H1 (cell line): ENCODE measurements at regions not wholly inside any gene's neighbourhood (a gene's known extent, or its start where the extent isn't known, plus 50 kb on each side); places are given as distances from the start of the nearest gene placed in this dataset.

ENCODE experiments used
- CTCF ChIA-PET: fragments of 300-600 bp; sonication (Branson Sonifier 250); formaldehyde crosslinking; loops from one replicate; lab custom pipeline; 2021; ENCODE audit not compliant: partially characterized antibody; lab: Charles Lee
- POLR2A ChIA-PET: fragments of 300-600 bp; sonication (Branson Sonifier 250); formaldehyde crosslinking; loops from one replicate; lab custom pipeline; 2021; ENCODE audit warnings: inconsistent platforms; ENCODE audit not compliant: partially characterized antibody; lab: Charles Lee
- DNase-seq, 2 experiments: peaks; one replicate each; pipeline versions ENCODE4 v3.0.0 to v3.0.0-alpha.2; 2010 to 2022; ENCODE audit warnings: low spot score in 2 of 2, low read depth in 1 of 2, mixed read lengths in 1 of 2
- FAIRE-seq: peaks from 2 replicates; lab custom pipeline; 2011; peaks lifted over from hg19 to GRCh38; lab: Jason Lieb, UNC
- H2AFZ ChIP-seq: 2 replicates; pipeline ENCODE4 v1.8.1; 2012; ENCODE audit warnings: low read length, inconsistent platforms
- H2AK5ac ChIP-seq: 2 replicates; pipeline ENCODE4 v1.6.1; 2013; ENCODE audit warnings: low read depth, low read length
- H2BK120ac ChIP-seq: replicated peaks from 2 replicates; pipeline ENCODE3; 2013; ENCODE audit warnings: low read depth, low read length, inconsistent platforms
- H2BK12ac ChIP-seq: 2 replicates; pipeline ENCODE4 v1.6.1; 2013; ENCODE audit warnings: low read depth, low read length
- H2BK15ac ChIP-seq: 2 replicates; pipeline ENCODE4 v1.6.1; 2013; ENCODE audit warnings: low read length
- H2BK20ac ChIP-seq: 2 replicates; pipeline ENCODE4 v1.6.1; 2013; ENCODE audit warnings: low read length
- H2BK5ac ChIP-seq: 2 replicates; pipeline ENCODE4 v1.6.1; 2013; ENCODE audit warnings: low read depth, low read length
- H3K14ac ChIP-seq: 2 replicates; pipeline ENCODE4 v1.6.1; 2013; ENCODE audit warnings: inconsistent platforms; ENCODE audit not compliant: insufficient read length
- H3K18ac ChIP-seq: 2 replicates; pipeline ENCODE4 v1.6.1; 2013; ENCODE audit warnings: low read length; ENCODE audit errors: extremely low read depth
- H3K23ac ChIP-seq: 2 replicates; pipeline ENCODE4 v1.6.1; 2013; ENCODE audit warnings: inconsistent platforms; ENCODE audit not compliant: insufficient read length
- H3K23me2 ChIP-seq: 2 replicates; pipeline ENCODE4 v1.6.1; 2013; ENCODE audit warnings: low read depth, low read length
- H3K27ac ChIP-seq: 2 replicates; pipeline ENCODE4 v1.6.1; 2011; ENCODE audit warnings: low read depth, low read length, inconsistent platforms
- H3K27me3 ChIP-seq, 4 experiments: replicated peaks in 1 of 4; 1 replicate in 1 of 4; 2 replicates in 3 of 4; pipeline versions ENCODE4 v1.6.1 to v1.8.1; 2011 to 2013; ENCODE audit warnings: low read length in 3 of 4, mild to moderate bottlenecking in 3 of 4, inconsistent platforms in 2 of 4, mixed read lengths in 2 of 4, moderate library complexity in 1 of 4; ENCODE audit not compliant: control insufficient read depth in 3 of 4, insufficient read depth in 3 of 4; ENCODE audit errors: extremely low read depth in 1 of 4
- H3K36me3 ChIP-seq, 4 experiments: 2 replicates each; pipeline versions ENCODE4 v1.6.1 to v1.8.1; 2011 to 2013; ENCODE audit warnings: mild to moderate bottlenecking in 4 of 4, low read length in 3 of 4, moderate library complexity in 2 of 4, control low read depth in 1 of 4, inconsistent platforms in 1 of 4; ENCODE audit not compliant: insufficient read depth in 4 of 4, control insufficient read depth in 2 of 4
- H3K4ac ChIP-seq: replicated peaks from 2 replicates; pipeline ENCODE3; 2013; ENCODE audit warnings: low read length, low read depth, mixed read lengths, inconsistent platforms; ENCODE audit not compliant: insufficient read length
- H3K4me1 ChIP-seq, 4 experiments: replicated peaks in 1 of 4; 1 replicate in 1 of 4; 2 replicates in 3 of 4; pipeline versions ENCODE4 v1.6.1 to v1.8.1; 2011 to 2013; ENCODE audit warnings: low read length in 3 of 4, inconsistent platforms in 2 of 4, mixed read lengths in 1 of 4; ENCODE audit not compliant: insufficient read depth in 4 of 4, control insufficient read depth in 3 of 4
- H3K4me2 ChIP-seq, 2 experiments: 2 replicates each; pipeline versions ENCODE4 v1.6.1 to v1.8.1; 2011 to 2013; ENCODE audit warnings: low read depth in 2 of 2, low read length in 2 of 2, control low read depth in 1 of 2, inconsistent platforms in 1 of 2, mild to moderate bottlenecking in 1 of 2; ENCODE audit not compliant: insufficient read depth in 1 of 2
- H3K4me3 ChIP-seq, 4 experiments: fragments of 200-600, 300-600 bp in 1 of 4; sonication (generic), shearing (Covaris generic), sonication (Bioruptor Twin) in 1 of 4; 2 replicates each; pipeline versions ENCODE4 v1.5.1 to v1.8.1; 2011 to 2016; ENCODE audit warnings: low read length in 4 of 4, low read depth in 3 of 4, control low read depth in 2 of 4, inconsistent platforms in 2 of 4, mild to moderate bottlenecking in 2 of 4, mixed read lengths in 1 of 4, moderate library complexity in 1 of 4; ENCODE audit not compliant: insufficient read depth in 2 of 4; ENCODE audit errors: extremely low read depth in 1 of 4
- H3K56ac ChIP-seq: replicated peaks from 2 replicates; pipeline ENCODE3; 2013; ENCODE audit warnings: low read depth, mild to moderate bottlenecking, mixed read lengths, low read length, inconsistent platforms; ENCODE audit not compliant: insufficient read length
- H3K79me1 ChIP-seq: 2 replicates; pipeline ENCODE4 v1.6.1; 2013; ENCODE audit warnings: low read depth, low read length, control low read depth
- H3K79me2 ChIP-seq, 2 experiments: 2 replicates each; pipeline versions ENCODE4 v1.6.1 to v1.8.1; 2012 to 2013; ENCODE audit warnings: low read length in 2 of 2, mild to moderate bottlenecking in 2 of 2, inconsistent platforms in 1 of 2; ENCODE audit not compliant: insufficient read depth in 2 of 2, control insufficient read depth in 1 of 2
- H3K9ac ChIP-seq, 4 experiments: replicated peaks in 1 of 4; 1 replicate in 1 of 4; 2 replicates in 3 of 4; pipeline versions ENCODE4 v1.6.1 to v1.8.1; 2011 to 2013; ENCODE audit warnings: low read depth in 3 of 4, low read length in 3 of 4, control low read depth in 2 of 4, mild to moderate bottlenecking in 2 of 4, moderate library complexity in 2 of 4, inconsistent platforms in 1 of 4; ENCODE audit errors: extremely low read depth in 1 of 4
- H3K9me3 ChIP-seq, 2 experiments: 2 replicates each; pipeline versions ENCODE4 v1.6.1 to v1.8.1; 2012 to 2013; ENCODE audit warnings: mild to moderate bottlenecking in 2 of 2, moderate library complexity in 2 of 2, control low read depth in 1 of 2, inconsistent platforms in 1 of 2, low read depth in 1 of 2, low read length in 1 of 2, mixed read lengths in 1 of 2; ENCODE audit not compliant: insufficient read depth in 2 of 2
- H4K20me1 ChIP-seq, 2 experiments: replicated peaks in 1 of 2; 2 replicates each; pipeline versions ENCODE3 to v1.8.1; 2011 to 2013; ENCODE audit warnings: inconsistent platforms in 2 of 2, low read length in 2 of 2, mild to moderate bottlenecking in 1 of 2; ENCODE audit not compliant: insufficient read depth in 2 of 2, control insufficient read depth in 1 of 2
- H4K5ac ChIP-seq: 2 replicates; pipeline ENCODE4 v1.6.1; 2013; ENCODE audit warnings: low read length, low read depth, mixed read lengths, inconsistent platforms; ENCODE audit not compliant: insufficient read length
- H4K8ac ChIP-seq: 2 replicates; pipeline ENCODE4 v1.8.0; 2013; ENCODE audit warnings: mild to moderate bottlenecking, moderate library complexity, low read length, inconsistent platforms; ENCODE audit not compliant: insufficient read depth; ENCODE audit errors: extremely low read depth
- H4K91ac ChIP-seq: replicated peaks from 2 replicates; pipeline ENCODE3; 2013; ENCODE audit warnings: low read length, mixed read lengths, inconsistent platforms; ENCODE audit not compliant: insufficient read length
- MAFK ChIP-seq: IDR thresholded peaks from 2 replicates; pipeline ENCODE4 v1.6.1; 2012; ENCODE audit warnings: low read depth, mild to moderate bottlenecking, improper control_type of control experiment, low read length
- WGBS, 2 experiments: shearing (Covaris generic) in 1 of 2; methylation state at CpG; one replicate each; pipeline versions ENCODE4 v1.1.6 to v1.1.7; 2013 to 2015; ENCODE audit warnings: low lambda C conversion rate in 2 of 2, mixed read lengths in 2 of 2, inconsistent platforms in 1 of 2, low coverage in 1 of 2, missing lambda C conversion rate in 1 of 2; ENCODE audit not compliant: insufficient replicate concordance in 2 of 2, insufficient coverage in 1 of 2, insufficient read length in 1 of 2; ENCODE audit errors: extremely low coverage in 1 of 2, missing lambda C conversion rate in 1 of 2; 5-methylcytosine and 5-hydroxymethylcytosine counted together
- TF ChIP-seq, protein P1 (sequence below): IDR thresholded peaks from 2 replicates; pipeline ENCODE4 v1.6.1; 2011; ENCODE audit warnings: low read length, improper control_type of control experiment

DNA sequence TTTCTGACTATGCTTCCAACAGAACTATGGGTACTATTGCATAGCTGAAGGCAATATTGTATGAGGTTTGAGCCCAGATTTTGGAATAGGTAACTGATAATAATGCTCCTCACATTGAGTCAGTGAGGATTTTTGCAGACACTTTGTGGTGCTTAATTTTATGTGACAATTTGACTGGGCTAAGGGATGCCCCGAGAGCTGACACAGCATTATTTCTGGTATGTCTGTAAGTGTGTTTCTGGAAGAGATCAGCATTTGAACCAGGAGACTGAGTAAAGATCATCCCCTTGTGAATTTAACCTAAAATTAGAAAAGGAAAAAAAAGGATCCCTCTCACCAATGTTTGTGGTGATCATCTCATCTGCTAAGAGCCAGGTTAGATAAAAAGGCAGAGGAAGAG is 404.9 kb downstream of the AEBP2 start:
- Histone ChIP-seq H2AK5ac (no peak overlapping the region), H2BK12ac (no peak overlapping the region), H3K9ac (no peak overlapping the region; a peak in 1 of 7 replicates), H2BK20ac (no peak overlapping the region), H2BK120ac (no peak overlapping the region), H2BK15ac (no peak overlapping the region), H3K4me2 (no peak overlapping the region), H3K18ac (no peak overlapping the region), H3K36me3 (no peaks in the 10 kb centered on the region), H3K23ac (no peak overlapping the region), H4K91ac (no peak overlapping the region), H3K4me1 (no peaks in the 10 kb centered on the region), H3K79me1 (no peaks in the 10 kb centered on the region), H4K5ac (no peak overlapping the region), H3K4me3 (no peak overlapping the region), H4K20me1 (no peaks in the 10 kb centered on the region), H3K56ac (no peak overlapping the region), H3K9me3 (no peaks in the 10 kb centered on the region), H3K4ac (no peak overlapping the region), H2AFZ (no peak overlapping the region), H4K8ac (no peak overlapping the region), H3K27me3 (no peaks in the 10 kb centered on the region), H3K27ac (no peak overlapping the region), H3K14ac (no peak overlapping the region), H3K23me2 (no peaks in the 10 kb centered on the region), H2BK5ac (no peak overlapping the region), H3K79me2 (no peaks in the 10 kb centered on the region)
- FAIRE-seq (no peak), DNase-seq (no peak)
- CTCF ChIA-PET: no interaction called here
- POLR2A ChIA-PET: no interaction called here
- TF ChIP-seq, protein P1, sequence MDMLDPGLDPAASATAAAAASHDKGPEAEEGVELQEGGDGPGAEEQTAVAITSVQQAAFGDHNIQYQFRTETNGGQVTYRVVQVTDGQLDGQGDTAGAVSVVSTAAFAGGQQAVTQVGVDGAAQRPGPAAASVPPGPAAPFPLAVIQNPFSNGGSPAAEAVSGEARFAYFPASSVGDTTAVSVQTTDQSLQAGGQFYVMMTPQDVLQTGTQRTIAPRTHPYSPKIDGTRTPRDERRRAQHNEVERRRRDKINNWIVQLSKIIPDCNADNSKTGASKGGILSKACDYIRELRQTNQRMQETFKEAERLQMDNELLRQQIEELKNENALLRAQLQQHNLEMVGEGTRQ: no peak
- 0 out of 2 replicates have a peak, but pooled peaks have one; percentile 9 for TF ChIP-seq MAFK
- WGBS, 2 experiments: 80% methylated on average over 1 of the region's 1 CpG; no CpG with 5 or more reads in 1 of the 2 experiments
